HG02870 (cell line): ENCODE measurements at regions not wholly inside any gene's neighbourhood (a gene's known extent, or its start where the extent isn't known, plus 50 kb on each side); places are given as distances from the start of the nearest gene placed in this dataset.
"Not testable (repeated sequence)": the region's sequence is repeated elsewhere in the genome, so short reads cannot be mapped to it uniquely, and the experiment has no call there.

Experiments used
- ATAC-seq: cut with Tn5 transposase; IDR thresholded peaks from one replicate; pipeline ENCODE4 v1.9.1; 2021; ENCODE audit warnings: mild to moderate bottlenecking, moderate library complexity; ENCODE audit not compliant: unreplicated experiment

- ATAC-seq, result no peak
These were observed 354.6 kb upstream of the MAF start for GRCh38 chr16:79954921-79955705.

GRCh38 chr16:79950932-79951719 is 350.6 kb upstream of the MAF start:
- ATAC-seq, result no peak

- ATAC-seq, result no peak
These were observed 348.9 kb upstream of the MAF start for GRCh38 chr16:79949417-79949816.

GRCh38 chr16:79947771-79948170 is 347.2 kb upstream of the MAF start:
- ATAC-seq, result no peak

GRCh38 chr16:79946252-79946651 is 345.7 kb upstream of the MAF start:
- ATAC-seq, result no peak

- ATAC-seq, result no peak
These were observed 343.2 kb upstream of the MAF start for GRCh38 chr16:79943736-79944135.

- ATAC-seq, result no peak
These were observed 338.0 kb upstream of the MAF start for GRCh38 chr16:79938575-79938974.

GRCh38 chr16:79937671-79938070 is 337.1 kb upstream of the MAF start:
- not testable (repeated sequence) for ATAC-seq

GRCh38 chr16:79933603-79934002 is 333.1 kb upstream of the MAF start:
- ATAC-seq, result no peak

GRCh38 chr16:79932572-79932971 is 332.0 kb upstream of the MAF start:
- ATAC-seq, result no peak

GRCh38 chr16:79931721-79932120 is 331.2 kb upstream of the MAF start:
- ATAC-seq, result no peak

GRCh38 chr16:79929260-79929965 is 328.9 kb upstream of the MAF start:
- ATAC-seq, result no peak

- ATAC-seq, result no peak
These were observed 327.8 kb upstream of the MAF start for GRCh38 chr16:79928142-79928873.

- ATAC-seq, result no peak
These were observed 326.1 kb upstream of the MAF start for GRCh38 chr16:79926451-79927205.

- no peak for ATAC-seq
These were observed 322.9 kb upstream of the MAF start for GRCh38 chr16:79923431-79923830.

- no peak for ATAC-seq
These were observed 320.1 kb upstream of the MAF start for GRCh38 chr16:79920685-79921084.

- no peak for ATAC-seq
These were observed 318.4 kb upstream of the MAF start for GRCh38 chr16:79918916-79919315.

- no peak for ATAC-seq
These were observed 315.2 kb upstream of the MAF start for GRCh38 chr16:79915761-79916160.

- no peak for ATAC-seq
These were observed 314.6 kb upstream of the MAF start for GRCh38 chr16:79914961-79915720.
